Mesenchymal stem cell (in vitro differentiated cells and primary cell): ENCODE measurements at regions not wholly inside any gene's neighbourhood (a gene's known extent, or its start where the extent isn't known, plus 50 kb on each side); places are given as distances from the start of the nearest gene placed in this dataset.

ENCODE experiments used
- DNase-seq: peaks from one replicate; pipeline ENCODE4 v3.0.0-alpha.2; 2013
- H2AFZ ChIP-seq: one replicate; pipeline ENCODE4 v1.6.1; 2013; ENCODE audit warnings: low read depth, mild to moderate bottlenecking, control low read depth, inconsistent platforms, low read length, moderate library complexity
- H2AK5ac ChIP-seq: 2 replicates; pipeline ENCODE4 v1.6.1; 2013; ENCODE audit warnings: low read length, moderate library complexity, mild to moderate bottlenecking, inconsistent platforms; ENCODE audit not compliant: severe bottlenecking
- H2BK120ac ChIP-seq: one replicate; pipeline ENCODE4 v1.6.1; 2013; ENCODE audit warnings: low read depth, mild to moderate bottlenecking, inconsistent platforms, low read length, moderate library complexity
- H2BK12ac ChIP-seq, 2 experiments: one replicate each; pipeline ENCODE4 v1.6.1; 2013; ENCODE audit warnings: inconsistent platforms in 2 of 2, low read length in 2 of 2, mild to moderate bottlenecking in 2 of 2, moderate library complexity in 2 of 2, control low read depth in 1 of 2
- H2BK15ac ChIP-seq: one replicate; pipeline ENCODE4 v1.6.1; 2013; ENCODE audit warnings: mild to moderate bottlenecking, low read depth, inconsistent platforms; ENCODE audit not compliant: poor library complexity, severe bottlenecking
- H2BK5ac ChIP-seq: 2 replicates; pipeline ENCODE4 v1.6.1; 2013; ENCODE audit warnings: low read depth, mild to moderate bottlenecking, low read length, control low read depth, inconsistent platforms; ENCODE audit not compliant: poor library complexity, severe bottlenecking
- H3K14ac ChIP-seq, 2 experiments: one replicate each; pipeline ENCODE4 v1.6.1; 2013; ENCODE audit warnings: inconsistent platforms in 2 of 2, low read length in 2 of 2, control low read depth in 1 of 2, mild to moderate bottlenecking in 1 of 2, moderate library complexity in 1 of 2
- H3K18ac ChIP-seq, 2 experiments: one replicate each; pipeline ENCODE4 v1.6.1; 2013; ENCODE audit warnings: inconsistent platforms in 2 of 2, low read length in 2 of 2, control low read depth in 1 of 2, low read depth in 1 of 2, mild to moderate bottlenecking in 1 of 2
- H3K23ac ChIP-seq, 2 experiments: one replicate each; pipeline ENCODE4 v1.6.1; 2013; ENCODE audit warnings: inconsistent platforms in 2 of 2, low read length in 2 of 2, mild to moderate bottlenecking in 2 of 2, moderate library complexity in 2 of 2, control low read depth in 1 of 2
- H3K27ac ChIP-seq: 2 replicates; pipeline ENCODE4 v1.5.1; 2013; ENCODE audit warnings: mild to moderate bottlenecking, moderate library complexity, low read length, control low read depth, inconsistent platforms; ENCODE audit not compliant: poor library complexity, severe bottlenecking
- H3K27me3 ChIP-seq, 2 experiments: 2 replicates each; pipeline versions ENCODE4 v1.6.1 to v1.7.0; 2013; ENCODE audit warnings: low read length in 2 of 2, mild to moderate bottlenecking in 2 of 2, moderate library complexity in 2 of 2, control low read depth in 1 of 2, inconsistent platforms in 1 of 2; ENCODE audit not compliant: control insufficient read depth in 1 of 2, insufficient read depth in 1 of 2
- H3K36me3 ChIP-seq, 2 experiments: 2 replicates each; pipeline versions ENCODE4 v1.6.1 to v1.7.0; 2013; ENCODE audit warnings: low read length in 2 of 2, control low read depth in 1 of 2, inconsistent platforms in 1 of 2, low read depth in 1 of 2, mild to moderate bottlenecking in 1 of 2; ENCODE audit not compliant: insufficient read depth in 2 of 2, control insufficient read depth in 1 of 2
- H3K4ac ChIP-seq, 2 experiments: one replicate each; pipeline ENCODE4 v1.6.1; 2013; ENCODE audit warnings: inconsistent platforms in 2 of 2, low read length in 2 of 2, mild to moderate bottlenecking in 2 of 2, moderate library complexity in 2 of 2, control low read depth in 1 of 2, low read depth in 1 of 2
- H3K4me1 ChIP-seq: 2 replicates; pipeline ENCODE4 v1.6.1; 2013; ENCODE audit warnings: low read depth, low read length, control low read depth; ENCODE audit not compliant: control insufficient read depth, insufficient read depth
- H3K4me2 ChIP-seq: 2 replicates; pipeline ENCODE4 v1.6.1; 2013; ENCODE audit warnings: low read length, mild to moderate bottlenecking, inconsistent platforms; ENCODE audit not compliant: poor library complexity, severe bottlenecking
- H3K4me3 ChIP-seq, 2 experiments: 2 replicates each; pipeline versions ENCODE4 v1.5.1 to v1.7.0; 2013; ENCODE audit warnings: low read length in 2 of 2, mild to moderate bottlenecking in 2 of 2, control low read depth in 1 of 2, low read depth in 1 of 2; ENCODE audit not compliant: insufficient read depth in 1 of 2
- H3K79me1 ChIP-seq: replicated peaks from 2 replicates; pipeline ENCODE4 v1.6.1; 2013; ENCODE audit warnings: mild to moderate bottlenecking, control low read depth, low read length, inconsistent platforms; ENCODE audit not compliant: poor library complexity, severe bottlenecking
- H3K9ac ChIP-seq: 2 replicates; pipeline ENCODE4 v1.7.0; 2013; ENCODE audit warnings: mild to moderate bottlenecking, low read length, moderate library complexity
- H3K9me3 ChIP-seq: 2 replicates; pipeline ENCODE4 v1.7.0; 2013; ENCODE audit warnings: mild to moderate bottlenecking, low read length; ENCODE audit not compliant: control insufficient read depth
- H4K8ac ChIP-seq: one replicate; pipeline ENCODE4 v1.6.1; 2013; ENCODE audit warnings: inconsistent platforms, mild to moderate bottlenecking, low read length, moderate library complexity
- H4K91ac ChIP-seq: one replicate; pipeline ENCODE4 v1.6.1; 2013; ENCODE audit warnings: mild to moderate bottlenecking, low read length, inconsistent platforms
- WGBS: methylation state at CpG from one replicate; pipeline ENCODE4 v1.1.7; 2013; ENCODE audit warnings: mixed read lengths; 5-methylcytosine and 5-hydroxymethylcytosine counted together

- Histone ChIP-seq H3K23ac (no peak overlapping the region), H3K9me3 (peaks cover 13% of the 10 kb centered on the region), H4K8ac (peak overlapping the region; percentile 70), H2AFZ (no peak overlapping the region), H3K18ac (peak overlapping the region; percentile 35 to 90), H3K27me3 (no peaks in the 10 kb centered on the region), H3K9ac (no peak overlapping the region), H2AK5ac (no peak overlapping the region), H3K27ac (no peak overlapping the region), H2BK15ac (no peak overlapping the region), H2BK120ac (peak overlapping the region; percentile 22), H3K4me2 (no peak overlapping the region), H3K4me1 (peaks cover 6% of the 10 kb centered on the region), H2BK12ac (peak overlapping the region; percentile 84 to 100), H2BK5ac (no peak overlapping the region), H3K36me3 (no peaks in the 10 kb centered on the region), H3K4me3 (no peak overlapping the region), H3K4ac (peak overlapping the region; percentile 49 to 99), H4K91ac (peak overlapping the region; percentile 53), H3K79me1 (no peaks in the 10 kb centered on the region), H3K14ac (peak overlapping the region in 1 of 2 experiments; percentile 26)
- no peak for DNase-seq
- WGBS: 93% methylated on average over 2 of the region's 2 CpGs
Measured at GRCh38 chr18:10038268-10038667, 124.5 kb downstream of the VAPA start.

- H3K4me2 ChIP-seq: no peak overlapping the region
- H3K4me3 ChIP-seq: no peak overlapping the region
- peak overlapping the region; percentile 3 for H4K8ac ChIP-seq
- no peak overlapping the region for H2BK5ac ChIP-seq
- H3K36me3 ChIP-seq: no peaks in the 10 kb centered on the region
- no peaks in the 10 kb centered on the region for H3K79me1 ChIP-seq
- peaks cover 13% of the 10 kb centered on the region for H3K9me3 ChIP-seq
- H3K27ac ChIP-seq: no peak overlapping the region
- no peak overlapping the region for H2BK12ac ChIP-seq
- 2% methylated on average over 4 of the region's 4 CpGs for WGBS
- H2AK5ac ChIP-seq: no peak overlapping the region
- peak overlapping the region; percentile 40 for H3K9ac ChIP-seq
- peak; percentile 96 for DNase-seq
- peak overlapping the region in 1 of 2 experiments; percentile 65 for H3K18ac ChIP-seq
- no peak overlapping the region for H2AFZ ChIP-seq
- H2BK15ac ChIP-seq: no peak overlapping the region
- H3K14ac ChIP-seq: no peak overlapping the region
- H3K27me3 ChIP-seq: no peaks in the 10 kb centered on the region
- H2BK120ac ChIP-seq: peak overlapping the region; percentile 43
- peaks cover under 1% of the 10 kb centered on the region for H3K4me1 ChIP-seq
- peak overlapping the region; percentile 68 to 69 for H3K4ac ChIP-seq
- peak overlapping the region; percentile 18 for H4K91ac ChIP-seq
- no peak overlapping the region for H3K23ac ChIP-seq
Measured at GRCh38 chr18:10040287-10041011, 126.6 kb downstream of the VAPA start.

GRCh38 chr18:10041180-10041579 is 127.4 kb downstream of the VAPA start:
- Histone ChIP-seq H2BK12ac (no peak overlapping the region), H3K23ac (no peak overlapping the region), H3K27ac (no peak overlapping the region), H3K27me3 (no peaks in the 10 kb centered on the region), H3K4me3 (no peak overlapping the region), H2AK5ac (no peak overlapping the region), H3K14ac (no peak overlapping the region), H3K9ac (peak overlapping the region; percentile 40), H3K18ac (peak overlapping the region in 1 of 2 experiments; percentile 65), H4K8ac (no peak overlapping the region), H3K4me1 (no peaks in the 10 kb centered on the region), H3K36me3 (no peaks in the 10 kb centered on the region), H2BK5ac (no peak overlapping the region), H3K4ac (no peak overlapping the region), H3K79me1 (no peaks in the 10 kb centered on the region), H2BK15ac (no peak overlapping the region), H3K9me3 (peaks cover 13% of the 10 kb centered on the region), H4K91ac (no peak overlapping the region), H2AFZ (no peak overlapping the region), H2BK120ac (no peak overlapping the region), H3K4me2 (no peak overlapping the region)
- peak; percentile 98 for DNase-seq

- Histone ChIP-seq H3K23ac (no peak overlapping the region), H3K4me2 (no peak overlapping the region), H4K91ac (peak overlapping the region; percentile 70), H3K36me3 (no peaks in the 10 kb centered on the region), H3K9me3 (peaks cover 13% of the 10 kb centered on the region), H3K4me3 (no peak overlapping the region), H2BK120ac (peak overlapping the region; percentile 83), H4K8ac (peak overlapping the region; percentile 55), H2AK5ac (no peak overlapping the region), H2BK12ac (peak overlapping the region; percentile 22 to 85), H2BK5ac (no peak overlapping the region), H3K14ac (no peak overlapping the region), H3K18ac (peak overlapping the region; percentile 85), H3K27me3 (no peaks in the 10 kb centered on the region), H3K27ac (no peak overlapping the region), H3K4ac (peak overlapping the region; percentile 27 to 69), H3K4me1 (peaks cover 3% of the 10 kb centered on the region), H2BK15ac (no peak overlapping the region), H3K9ac (no peak overlapping the region), H3K79me1 (no peaks in the 10 kb centered on the region), H2AFZ (no peak overlapping the region)
- no peak for DNase-seq
- WGBS: 76% methylated on average over 3 of the region's 5 CpGs
Measured at GRCh38 chr18:10042492-10042891, 128.7 kb downstream of the VAPA start.
